GM15510 (cell line): ENCODE measurements at regions not wholly inside any gene's neighbourhood (a gene's known extent, or its start where the extent isn't known, plus 50 kb on each side); places are given as distances from the start of the nearest gene placed in this dataset.

Experiments used
- POLR2A ChIP-seq: IDR thresholded peaks from 3 replicates; pipeline ENCODE4 v1.6.1; 2011; ENCODE audit warnings: borderline replicate concordance; ENCODE audit not compliant: insufficient read length; ENCODE audit errors: extremely low read depth

DNA sequence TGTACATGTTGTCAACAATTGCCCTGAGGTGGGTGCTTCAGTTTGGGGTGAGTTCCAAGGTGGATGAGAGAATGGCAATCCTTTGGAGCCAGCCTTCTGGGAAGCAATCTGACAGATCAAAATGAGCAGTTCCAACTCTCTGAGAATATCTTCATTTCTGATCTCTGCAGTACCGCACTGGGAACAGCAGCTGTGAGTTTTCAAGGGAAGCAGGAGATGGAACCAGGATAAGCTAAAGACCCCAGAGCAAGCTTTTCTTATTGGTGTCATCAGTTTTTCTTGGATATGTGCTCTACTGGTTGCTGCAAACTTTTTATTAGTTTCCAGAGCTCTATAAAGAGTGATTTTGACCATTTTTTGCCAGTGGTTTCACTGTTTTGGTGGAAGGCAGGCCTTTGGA lies 94.7 kb downstream of the KCNJ12 start:
- TF ChIP-seq POLR2A = no peak

DNA sequence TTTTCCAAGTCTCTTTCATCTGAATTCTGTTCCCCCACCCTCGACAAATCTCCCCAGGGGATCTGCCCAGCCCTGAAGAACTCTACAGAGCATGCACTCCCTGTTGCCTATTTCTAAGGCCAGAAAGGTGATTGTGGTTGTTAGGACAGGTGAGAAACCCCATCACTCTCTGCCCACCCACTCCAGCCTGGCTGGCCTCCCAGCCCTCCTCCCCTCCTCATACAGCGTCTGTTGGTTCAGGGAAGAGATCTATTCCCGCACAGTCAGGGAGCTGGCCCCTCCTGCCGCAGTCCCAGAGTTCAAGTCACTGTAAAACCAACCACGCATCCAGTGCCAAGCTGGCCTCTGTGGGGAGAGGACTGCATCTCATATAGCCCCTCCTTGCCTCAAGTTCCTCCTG lies 98.7 kb downstream of the KCNJ12 start:
- no peak for TF ChIP-seq POLR2A

DNA sequence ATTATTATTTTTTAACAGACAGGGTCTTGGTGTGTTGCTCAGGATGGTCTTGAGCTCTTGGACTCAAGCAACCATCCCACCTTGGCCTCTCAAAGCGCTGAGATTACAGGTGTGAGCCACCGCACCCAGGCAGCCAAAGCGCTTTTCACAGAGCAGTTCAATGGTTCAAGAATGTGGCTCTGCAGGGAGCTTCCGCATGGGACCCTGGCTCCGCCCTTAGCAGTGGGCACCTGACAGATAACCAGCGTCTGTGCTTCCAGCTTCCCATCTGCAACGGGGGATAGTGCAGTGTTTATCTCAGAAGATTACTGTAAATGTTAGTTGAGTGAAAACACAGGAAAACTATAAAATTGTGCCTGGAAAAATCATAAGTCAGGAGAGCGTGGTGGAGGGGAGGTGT lies 99.4 kb downstream of the KCNJ12 start:
- TF ChIP-seq POLR2A = no peak

DNA sequence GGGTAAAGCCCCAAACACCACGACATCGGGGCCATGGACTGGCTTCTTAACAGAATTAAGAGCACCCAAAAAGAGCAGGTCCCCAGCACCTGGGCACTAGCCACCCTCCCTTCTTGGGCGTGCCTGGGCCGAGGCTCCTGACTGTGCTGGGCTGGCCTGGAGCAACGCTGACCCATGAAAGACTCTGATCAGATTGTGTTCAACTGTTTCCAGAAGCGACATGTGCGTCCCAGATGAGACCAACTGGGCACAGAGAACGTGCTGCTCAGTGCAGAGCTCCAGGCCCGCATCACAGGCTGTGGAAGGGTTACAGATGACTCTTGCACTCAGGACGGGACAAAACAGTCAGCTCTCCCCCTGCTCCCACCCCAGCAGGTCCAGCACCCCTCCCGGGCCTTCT lies 100.7 kb downstream of the KCNJ12 start:
- TF ChIP-seq POLR2A = no peak

DNA sequence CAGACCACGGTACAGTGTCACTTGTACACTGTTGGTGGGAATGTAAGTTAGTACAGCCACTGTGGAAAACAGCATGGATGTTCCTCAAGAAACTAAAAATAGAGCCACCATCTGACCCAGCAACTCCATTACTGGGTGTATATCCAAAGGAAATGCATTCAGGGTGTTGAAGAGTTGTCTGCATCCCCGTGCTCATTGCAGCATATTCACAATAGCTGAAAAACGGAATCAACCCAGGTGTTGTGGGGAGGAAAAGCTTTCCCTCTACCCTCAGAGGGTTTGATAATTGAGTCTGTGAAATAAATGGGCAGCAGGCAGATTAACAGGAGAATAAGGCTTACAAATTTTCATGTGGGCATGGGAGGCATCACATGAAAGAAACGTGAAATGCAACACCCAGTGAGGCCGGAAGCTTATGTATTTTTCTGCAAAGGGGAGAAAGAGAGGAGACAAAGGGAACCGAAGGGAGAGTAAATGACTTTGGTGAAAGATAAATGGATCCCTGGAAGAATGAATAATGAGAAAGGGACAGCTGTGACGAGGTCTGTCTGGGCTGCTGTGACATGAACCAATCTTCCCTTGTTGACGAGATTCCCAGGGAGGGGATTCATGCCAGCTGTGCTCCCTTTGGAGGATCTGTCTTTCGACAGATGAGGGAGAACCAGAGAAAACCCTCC lies 106.2 kb downstream of the KCNJ12 start:
- TF ChIP-seq POLR2A = no peak

DNA sequence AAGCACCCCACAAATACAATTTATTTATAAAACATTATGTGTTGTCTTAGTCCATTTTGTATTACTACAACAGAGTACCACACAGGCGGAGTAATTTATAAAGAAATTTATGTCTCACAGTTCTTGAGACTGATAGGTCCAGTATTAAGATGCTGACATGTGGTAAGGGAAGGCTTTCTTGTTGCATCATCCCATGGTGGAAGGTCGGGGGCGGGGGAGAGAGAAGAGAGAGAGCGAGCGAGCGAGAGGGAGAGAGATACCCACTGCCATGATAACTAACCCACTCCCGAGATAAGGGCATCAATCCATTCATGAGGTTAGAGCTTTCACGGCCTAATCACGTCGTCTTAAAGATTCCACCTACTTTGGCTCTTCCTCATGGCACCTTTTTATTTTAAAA lies 117.8 kb downstream of the KCNJ12 start:
- TF ChIP-seq POLR2A = no peak

DNA sequence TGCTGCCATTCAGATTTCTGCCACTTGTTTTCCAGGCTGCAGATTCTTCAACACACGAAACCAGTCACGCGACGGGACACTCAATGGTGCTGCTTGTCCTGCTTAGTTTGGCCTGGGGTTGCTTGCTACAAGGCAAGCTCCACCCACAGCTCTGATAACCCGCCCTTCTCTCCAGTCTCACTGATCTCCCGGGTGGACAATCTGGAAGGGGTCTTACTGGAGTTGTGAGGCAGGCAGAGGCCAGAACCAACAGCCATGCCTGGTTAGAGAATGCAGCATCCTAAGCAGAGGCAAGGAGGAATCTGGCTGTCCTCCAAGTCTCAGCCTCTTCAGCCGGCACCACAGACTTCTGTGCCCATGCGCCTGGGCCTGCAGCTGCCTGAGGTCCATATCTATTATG lies 119.1 kb downstream of the KCNJ12 start:
- no peak for TF ChIP-seq POLR2A

DNA sequence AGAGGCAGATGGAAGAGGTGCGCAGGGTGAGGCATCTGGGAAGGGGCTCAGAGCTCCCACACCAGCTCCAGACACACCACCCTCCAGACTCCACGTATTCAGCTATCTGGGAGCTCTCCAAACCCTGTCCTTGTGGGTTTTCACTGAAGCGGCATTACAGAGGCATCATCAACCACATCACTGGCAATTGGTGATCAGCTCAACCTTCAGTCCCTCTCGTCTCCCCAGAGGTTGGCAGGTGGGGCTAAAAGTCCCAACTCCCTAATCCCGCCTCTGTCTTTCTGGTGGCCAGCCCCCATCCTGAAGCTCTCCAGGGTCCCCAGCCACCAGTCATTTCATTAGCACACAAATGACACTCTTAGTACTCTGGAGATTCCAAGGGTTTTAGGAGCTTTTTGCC lies 123.9 kb downstream of the KCNJ12 start:
- no peak for TF ChIP-seq POLR2A

DNA sequence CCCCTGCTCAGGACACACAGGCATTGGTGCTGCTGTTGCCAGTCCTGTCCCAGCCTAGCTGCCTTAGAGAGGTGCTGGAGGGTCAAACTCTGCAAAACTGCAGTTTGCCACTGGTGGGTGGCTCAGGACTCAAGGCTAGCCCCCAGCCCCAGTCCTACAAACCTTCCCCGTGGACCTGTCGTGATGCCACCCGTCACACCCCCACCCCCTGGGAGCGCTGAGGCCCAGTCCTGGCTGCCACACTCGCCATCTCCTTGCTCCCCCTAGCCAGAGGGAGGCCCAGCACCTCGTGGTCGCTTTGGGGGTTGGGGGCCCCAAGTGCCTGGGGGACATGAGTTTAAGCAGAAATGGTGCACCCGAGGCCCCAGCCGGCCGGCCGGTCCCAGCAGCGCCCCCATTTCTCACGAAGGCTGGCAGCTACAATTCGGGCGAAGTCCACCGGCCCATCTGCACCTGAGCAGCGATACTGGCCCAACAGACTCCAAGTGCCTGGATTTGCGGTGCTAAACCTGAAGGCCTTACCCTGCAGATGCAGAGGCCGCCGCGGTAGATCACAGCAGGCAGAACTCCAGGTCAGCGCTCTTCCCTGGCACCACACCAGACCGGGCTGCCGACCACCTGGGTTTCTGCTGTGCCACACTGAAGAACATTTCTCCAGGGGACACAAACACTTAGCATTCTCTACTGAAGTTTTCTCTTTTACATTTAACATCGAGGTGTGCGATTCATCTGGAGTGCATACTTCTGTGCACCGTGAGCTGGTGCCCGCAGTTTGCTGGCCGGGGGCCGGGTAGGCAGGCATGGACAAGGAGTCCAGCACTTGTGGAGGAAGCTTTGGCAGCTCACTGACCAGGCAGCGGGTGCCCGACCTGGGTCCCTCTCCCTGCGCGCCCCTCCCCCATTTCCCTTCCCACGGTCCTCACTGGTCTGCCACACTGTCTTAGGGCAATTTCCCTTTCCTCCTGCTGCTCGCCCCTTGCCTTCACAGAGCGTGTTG lies 130.0 kb downstream of the KCNJ12 start:
- TF ChIP-seq POLR2A = no peak

DNA sequence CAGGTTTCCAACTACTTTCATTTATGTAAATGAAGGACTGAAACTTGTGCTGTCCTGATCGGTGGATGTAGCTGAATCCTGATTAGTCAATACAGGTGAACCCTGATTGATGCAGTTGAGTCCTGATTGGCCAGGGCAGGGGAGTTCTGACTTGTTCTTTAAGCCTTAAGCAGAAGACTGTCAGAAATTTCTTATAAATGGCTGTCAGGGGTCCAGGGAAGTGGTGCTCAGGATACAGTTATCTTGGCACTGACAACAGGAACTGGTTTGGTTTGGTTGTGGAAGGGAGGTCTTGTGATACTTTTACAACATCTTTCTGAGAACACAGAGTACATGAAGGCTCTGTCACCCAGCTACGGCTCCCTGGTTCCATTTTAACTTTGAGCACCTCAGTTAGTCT lies 132.1 kb downstream of the KCNJ12 start:
- TF ChIP-seq POLR2A = no peak

DNA sequence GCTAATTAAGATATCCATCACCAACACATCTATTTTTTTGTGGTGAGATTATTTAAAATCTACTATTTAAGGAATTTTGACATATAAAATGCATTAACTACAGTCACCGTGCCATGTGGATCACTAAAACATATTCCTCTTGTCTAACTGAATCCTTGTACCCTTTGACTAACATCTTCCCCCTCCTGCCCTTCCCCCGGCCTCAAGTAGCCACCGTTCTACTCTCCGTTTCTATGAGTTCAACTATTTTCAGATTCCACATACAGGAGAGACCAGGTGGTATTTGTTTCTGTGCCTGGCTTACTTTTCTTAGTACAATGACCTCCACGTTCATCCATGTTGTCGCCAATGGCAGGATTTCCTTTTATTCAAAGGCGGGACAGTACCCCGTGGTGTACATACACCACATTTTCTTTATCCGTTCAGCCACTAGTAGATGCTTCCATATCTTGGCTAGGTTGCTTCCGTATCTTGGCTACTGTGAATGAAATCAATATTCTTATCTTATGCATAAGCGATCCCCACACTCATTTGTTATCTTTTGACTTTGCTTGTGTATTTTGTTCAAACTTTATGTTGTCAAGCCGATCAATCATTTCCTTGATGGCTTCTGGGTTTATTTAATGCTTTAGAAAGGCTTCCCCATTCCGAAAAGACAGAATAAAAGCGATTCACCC lies 134.7 kb downstream of the KCNJ12 start:
- no peak for TF ChIP-seq POLR2A

DNA sequence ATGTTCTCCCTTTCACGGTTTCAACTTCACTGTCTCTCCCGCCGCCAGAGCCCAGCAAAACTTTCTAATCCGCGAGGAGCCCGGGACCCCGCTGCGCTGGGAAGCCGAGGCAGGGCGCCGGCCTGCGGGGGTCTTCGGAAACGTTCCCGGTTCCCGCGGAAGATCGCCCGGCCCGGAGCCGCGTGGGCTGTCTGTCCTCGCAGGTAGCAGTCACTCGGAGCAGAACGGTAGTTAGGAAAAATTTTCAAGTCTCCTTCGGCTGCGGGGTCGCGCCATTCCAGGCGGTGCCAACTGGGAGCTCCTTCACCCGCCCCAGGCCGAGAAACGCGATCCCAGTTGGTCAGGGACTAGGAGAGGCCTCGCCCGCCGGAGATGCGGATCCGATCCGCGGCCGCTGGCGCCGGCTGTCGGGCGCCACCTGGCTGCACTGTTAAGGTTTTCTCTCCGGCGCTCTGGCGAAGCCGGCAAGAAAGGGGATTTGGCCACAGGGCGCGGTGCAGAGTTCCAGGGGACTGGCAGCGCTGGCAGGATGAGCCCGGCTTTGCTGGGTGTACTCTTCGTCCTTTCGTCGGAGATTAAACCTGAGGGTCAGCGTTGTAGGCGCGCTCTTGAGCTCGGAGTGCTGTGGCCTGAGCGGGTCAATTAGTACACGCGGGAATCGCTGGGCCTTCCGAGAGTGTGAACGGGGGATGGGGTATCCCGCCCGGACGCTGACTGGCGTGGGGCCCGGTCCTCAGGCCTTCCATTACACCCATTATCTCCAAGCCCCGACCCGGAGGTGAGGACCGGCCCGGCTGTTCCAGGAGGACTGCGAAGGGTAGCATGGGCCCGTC lies 135.4 kb downstream of the KCNJ12 start:
- no peak for TF ChIP-seq POLR2A

DNA sequence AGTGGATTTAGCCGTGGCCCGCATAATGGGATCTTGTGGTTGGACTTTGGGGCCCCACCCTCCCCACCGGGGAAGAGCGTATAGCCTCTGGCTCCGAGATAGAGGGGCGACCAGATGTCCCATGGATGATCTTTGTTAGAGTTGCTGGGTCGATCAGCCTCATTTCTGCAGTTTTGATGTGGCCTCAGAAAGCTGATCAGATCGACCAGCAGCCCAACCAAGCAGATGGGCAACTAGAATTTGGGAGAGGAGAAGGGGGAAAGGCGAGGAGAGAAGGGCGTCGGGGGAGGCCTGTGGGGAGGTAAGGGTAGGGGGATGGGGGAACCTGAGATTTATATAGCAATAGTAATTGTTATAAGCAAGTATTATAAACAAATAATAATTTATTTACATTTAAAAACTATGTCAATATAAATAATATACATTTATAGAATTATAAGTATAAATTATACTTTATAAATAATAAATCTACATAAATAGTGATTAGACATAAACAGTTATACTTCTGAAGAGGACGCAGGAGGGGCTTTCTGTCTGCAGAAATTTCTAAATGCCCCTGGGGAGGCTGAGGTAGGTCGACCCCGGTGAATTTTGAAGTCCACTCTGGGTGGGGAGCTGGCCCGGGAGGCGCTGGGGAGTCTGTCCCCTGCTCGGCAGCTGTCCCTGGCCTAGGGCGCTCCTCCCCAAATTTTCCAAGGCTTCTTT lies 136.3 kb downstream of the KCNJ12 start:
- no peak for TF ChIP-seq POLR2A
